A549 (cell line): ENCODE measurements at regions not wholly inside any gene's neighbourhood (a gene's known extent, or its start where the extent isn't known, plus 50 kb on each side); places are given as distances from the start of the nearest gene placed in this dataset.

ENCODE experiments used
- ATOH8 ChIP-seq: fragments of 250-450 bp; sonication (Bioruptor Pico); IDR thresholded peaks from 2 replicates; pipeline ENCODE4 v1.5.0; 2020; ENCODE audit warnings: low read depth, mild to moderate bottlenecking, moderate library complexity
- CEBPB ChIP-seq, 2 experiments: fragments of >200 bp in 1 of 2; sonication (Bioruptor Twin) in 1 of 2; formaldehyde crosslinking in 1 of 2; IDR thresholded peaks; 2 replicates each; pipeline ENCODE4 v1.6.1; 2012 to 2016
- CTCF ChIP-seq: fragments of >200 bp; sonication (Bioruptor Twin); formaldehyde crosslinking; IDR thresholded peaks from 3 replicates; pipeline ENCODE4 v1.5.1; 2016
- EP300 ChIP-seq, 2 experiments: fragments of >200 bp; sonication (Bioruptor Twin); formaldehyde crosslinking; IDR thresholded peaks; 2 replicates in 1 of 2; 3 replicates in 1 of 2; pipeline ENCODE4 v1.6.1; 2016 to 2017
- ESRRA ChIP-seq: fragments of 150-350 bp; IDR thresholded peaks from 2 replicates; pipeline ENCODE4 v1.6.1; 2014; ENCODE audit warnings: mild to moderate bottlenecking, low read length, borderline replicate concordance
- MAFK ChIP-seq: fragments of 450-650 bp; IDR thresholded peaks from 2 replicates; pipeline ENCODE4 v1.6.1; 2014; ENCODE audit not compliant: partially characterized antibody
- MAX ChIP-seq: IDR thresholded peaks from 2 replicates; pipeline ENCODE4 v1.6.1; 2012
- POLR2A ChIP-seq: IDR thresholded peaks from 2 replicates; pipeline ENCODE4 v1.6.1; 2012; ENCODE audit warnings: mild to moderate bottlenecking, low read length
- RARB ChIP-seq: fragments of 250-450 bp; sonication (Bioruptor Pico); IDR thresholded peaks from 2 replicates; pipeline ENCODE4 v1.8.0; 2021; ENCODE audit warnings: mild to moderate bottlenecking, moderate library complexity
- RFX5 ChIP-seq: fragments of 450-650 bp; IDR thresholded peaks from 2 replicates; pipeline ENCODE4 v1.7.1; 2014; ENCODE audit warnings: antibody characterized with exemption, mild to moderate bottlenecking, moderate library complexity
- SMC3 ChIP-seq: fragments of >200 bp; sonication (Bioruptor Twin); formaldehyde crosslinking; IDR thresholded peaks from 3 replicates; pipeline ENCODE4 v1.6.1; 2018; ENCODE audit warnings: inconsistent platforms
- ZC3H11A ChIP-seq: fragments of 450-650 bp; IDR thresholded peaks from 2 replicates; pipeline ENCODE4 v1.6.1; 2014; ENCODE audit warnings: antibody characterized with exemption, mild to moderate bottlenecking

- TF ChIP-seq SMC3, result no peak
- TF ChIP-seq MAFK, result no peak
- no peak for TF ChIP-seq RFX5
- no peak for TF ChIP-seq MAX
- no peak for TF ChIP-seq ESRRA
- TF ChIP-seq CTCF, result no peak
- no peak for TF ChIP-seq POLR2A
- no peak for TF ChIP-seq RARB (CRISPR knock-in tag)
- no peak for TF ChIP-seq CEBPB (IDR thresholded peaks at IDR 0.05)
- no peak for TF ChIP-seq ZC3H11A
- no peak for TF ChIP-seq EP300 (IDR thresholded peaks at IDR 0.05)
- TF ChIP-seq ATOH8 (CRISPR knock-in tag), result no peak
Measured at GRCh38 chr15:94588993-94589392, 357.6 kb downstream of the MCTP2 start.
